HepG2 (cell line): ENCODE measurements at regions not wholly inside any gene's neighbourhood (a gene's known extent, or its start where the extent isn't known, plus 50 kb on each side); places are given as distances from the start of the nearest gene placed in this dataset.

Experiments used
- ATAC-seq: fragments of 200-7000 bp; cut with Tn5 transposase; 3 replicates; pipeline ENCODE4 v1.9.1; 2020; ENCODE audit warnings: mild to moderate bottlenecking, moderate library complexity
- BruUV-seq: library from RNA; stranded (reverse); fragments of 400-500 nt; replicated peaks from 2 replicates; lab custom pipeline; 2021; lab: Mats Ljungman, UMichigan
- CTCF ChIA-PET: fragments of 300-600 bp; formaldehyde crosslinking; extraction: SDS; loops from one replicate; lab custom pipeline; 2021; ENCODE audit warnings: low total read pairs, inconsistent platforms, low intra/inter-chr PET ratio; lab: Yijun Ruan, JAX
- POLR2A ChIA-PET: fragments of 350-600 bp; sonication (Branson Sonifier 250); formaldehyde crosslinking; loops from one replicate; lab custom pipeline; 2020; ENCODE audit warnings: antibody characterized with exemption, inconsistent platforms; lab: Yijun Ruan, JAX
- DNase-seq: peaks from one replicate; pipeline ENCODE4 v3.0.0-alpha.2; 2015; ENCODE audit warnings: low spot score
- FAIRE-seq: peaks from 3 replicates; lab custom pipeline; 2011; peaks lifted over from hg19 to GRCh38; lab: Jason Lieb, UNC
- H2AFZ ChIP-seq: one replicate; pipeline ENCODE4 v1.6.1; 2011; ENCODE audit warnings: low read length, inconsistent platforms
- H3K27ac ChIP-seq: fragments of 300-600 bp; 3 replicates; pipeline ENCODE4 v1.8.0; 2011; ENCODE audit warnings: mixed run types, mild to moderate bottlenecking, mixed read lengths, low read length, inconsistent platforms; ENCODE audit not compliant: insufficient read depth; ENCODE audit errors: extremely low read length
- H3K27me3 ChIP-seq, 2 experiments: fragments of 200-600 bp in 1 of 2; 2 replicates in 1 of 2; 3 replicates in 1 of 2; pipeline versions ENCODE4 v1.6.0 to v1.8.0; 2011; ENCODE audit warnings: low read length in 2 of 2, mild to moderate bottlenecking in 2 of 2, moderate library complexity in 2 of 2, inconsistent platforms in 1 of 2; ENCODE audit not compliant: insufficient read depth in 2 of 2, control insufficient read depth in 1 of 2
- H3K36me3 ChIP-seq, 2 experiments: fragments of 200-600 bp in 1 of 2; replicated peaks in 1 of 2; 2 replicates in 1 of 2; 3 replicates in 1 of 2; pipeline versions ENCODE4 v1.5.1 to v1.8.0; 2011; ENCODE audit warnings: low read length in 2 of 2, inconsistent platforms in 1 of 2; ENCODE audit not compliant: insufficient read depth in 2 of 2, control insufficient read depth in 1 of 2
- H3K4me1 ChIP-seq: 2 replicates; pipeline ENCODE4 v1.5.1; 2012; ENCODE audit warnings: low read length, inconsistent platforms; ENCODE audit not compliant: insufficient read depth
- H3K4me2 ChIP-seq: 2 replicates; pipeline ENCODE4 v1.6.0; 2011; ENCODE audit warnings: low read depth, low read length, inconsistent platforms
- H3K4me3 ChIP-seq, 3 experiments: fragments of 200-600 bp in 1 of 3; sonication (generic), shearing (Covaris generic) in 1 of 3; replicated peaks in 1 of 3; 2 replicates each; pipeline ENCODE4 v1.5.1; 2011 to 2016; ENCODE audit warnings: low read length in 3 of 3, inconsistent platforms in 2 of 3, low read depth in 2 of 3, mild to moderate bottlenecking in 2 of 3, control low read depth in 1 of 3, mixed read lengths in 1 of 3; ENCODE audit not compliant: insufficient read depth in 1 of 3
- H3K79me2 ChIP-seq: one replicate; pipeline ENCODE4 v1.6.1; 2011; ENCODE audit warnings: low read length, inconsistent platforms; ENCODE audit not compliant: insufficient read depth
- H3K9ac ChIP-seq: 2 replicates; pipeline ENCODE4 v1.6.0; 2011; ENCODE audit warnings: mild to moderate bottlenecking, low read depth, low read length, inconsistent platforms; ENCODE audit not compliant: insufficient read depth
- H3K9me3 ChIP-seq: 2 replicates; pipeline ENCODE4 v1.5.1; 2012; ENCODE audit warnings: mild to moderate bottlenecking, low read length
- H4K20me1 ChIP-seq: 2 replicates; pipeline ENCODE4 v1.6.0; 2011; ENCODE audit warnings: inconsistent platforms, mild to moderate bottlenecking, low read length, moderate library complexity; ENCODE audit not compliant: insufficient read depth
- FOSL1 ChIP-seq: sonication (generic); formaldehyde crosslinking; IDR thresholded peaks from 2 replicates; pipeline ENCODE4 v1.9.0; 2021; ENCODE audit warnings: missing genetic modification reagents, borderline replicate concordance
- GTF2F1 ChIP-seq: fragments of 150-350 bp; IDR thresholded peaks from 2 replicates; pipeline ENCODE4 v1.6.1; 2014; ENCODE audit warnings: low read length
- IRX3 ChIP-seq: sonication (generic); formaldehyde crosslinking; IDR thresholded peaks from 2 replicates; pipeline ENCODE4 v1.8.1; 2023; ENCODE audit warnings: mild to moderate bottlenecking, low read depth, missing genetic modification reagents, borderline replicate concordance
- PRMT3 ChIP-seq: sonication (generic); formaldehyde crosslinking; IDR thresholded peaks from 2 replicates; pipeline ENCODE4 v1.8.1; 2022; ENCODE audit warnings: low read depth, mild to moderate bottlenecking, moderate library complexity, missing genetic modification reagents, borderline replicate concordance
- RFX5 ChIP-seq: IDR thresholded peaks from 2 replicates; pipeline ENCODE4 v1.6.1; 2011; ENCODE audit warnings: low read depth, low read length, improper control_type of control experiment
- TEAD2 ChIP-seq: sonication (generic); formaldehyde crosslinking; IDR thresholded peaks from 2 replicates; pipeline ENCODE4 v1.9.0; 2021; ENCODE audit warnings: missing genetic modification reagents
- ZNF160 ChIP-seq: sonication (generic); formaldehyde crosslinking; IDR thresholded peaks from 2 replicates; pipeline ENCODE4 v1.8.0; 2022; ENCODE audit warnings: mild to moderate bottlenecking, inconsistent platforms, missing genetic modification reagents
- ZNF572 ChIP-seq: sonication (generic); formaldehyde crosslinking; IDR thresholded peaks from 2 replicates; pipeline ENCODE4 v1.5.1; 2020; ENCODE audit warnings: mild to moderate bottlenecking, missing genetic modification reagents
- ZNF605 ChIP-seq: sonication (generic); formaldehyde crosslinking; IDR thresholded peaks from 2 replicates; pipeline ENCODE4 v1.8.0; 2022; ENCODE audit warnings: mild to moderate bottlenecking, missing genetic modification reagents
- ZNF607 ChIP-seq: sonication (generic); formaldehyde crosslinking; IDR thresholded peaks from 2 replicates; pipeline ENCODE4 v1.5.1; 2020; ENCODE audit warnings: missing genetic modification reagents, mild to moderate bottlenecking, borderline replicate concordance
- ZNF619 ChIP-seq: sonication (generic); formaldehyde crosslinking; IDR thresholded peaks from 2 replicates; pipeline ENCODE4 v1.4.0; 2020; ENCODE audit warnings: mild to moderate bottlenecking, missing genetic modification reagents
- ZNF850 ChIP-seq: sonication (generic); formaldehyde crosslinking; conservative IDR thresholded peaks from 2 replicates; pipeline ENCODE4 v1.9.0; 2021; ENCODE audit warnings: mild to moderate bottlenecking, missing genetic modification reagents
- ZSCAN29 ChIP-seq: sonication (generic); formaldehyde crosslinking; conservative IDR thresholded peaks from 2 replicates; pipeline ENCODE4 v1.4.0; 2020; ENCODE audit warnings: mild to moderate bottlenecking, missing genetic modification reagents
- WGBS: methylation state at CpG from one replicate; pipeline ENCODE4 v1.1.6; 2017; ENCODE audit warnings: low lambda C conversion rate; 5-methylcytosine and 5-hydroxymethylcytosine counted together
- in situ Hi-C: cut with HindIII; loops from 2 replicates; pipeline ENCODE4 v1.10.0; 2017; ENCODE audit warnings: low pct_unique_long_range_greater_than_20kb; ENCODE audit not compliant: extremely low pct_ligation_motif_present
- intact Hi-C: fragments of 100-400 bp; cut with micrococcal nuclease; formaldehyde crosslinking; loops from one replicate; pipeline ENCODE4 v1.10.0; 2022; ENCODE audit not compliant: unreplicated experiment
- TF ChIP-seq, protein P1 (sequence below): IDR thresholded peaks from 2 replicates; pipeline ENCODE4 v1.6.1; 2016; ENCODE audit warnings: low read depth, missing genetic modification reagents, missing compliant biosample characterization

DNA sequence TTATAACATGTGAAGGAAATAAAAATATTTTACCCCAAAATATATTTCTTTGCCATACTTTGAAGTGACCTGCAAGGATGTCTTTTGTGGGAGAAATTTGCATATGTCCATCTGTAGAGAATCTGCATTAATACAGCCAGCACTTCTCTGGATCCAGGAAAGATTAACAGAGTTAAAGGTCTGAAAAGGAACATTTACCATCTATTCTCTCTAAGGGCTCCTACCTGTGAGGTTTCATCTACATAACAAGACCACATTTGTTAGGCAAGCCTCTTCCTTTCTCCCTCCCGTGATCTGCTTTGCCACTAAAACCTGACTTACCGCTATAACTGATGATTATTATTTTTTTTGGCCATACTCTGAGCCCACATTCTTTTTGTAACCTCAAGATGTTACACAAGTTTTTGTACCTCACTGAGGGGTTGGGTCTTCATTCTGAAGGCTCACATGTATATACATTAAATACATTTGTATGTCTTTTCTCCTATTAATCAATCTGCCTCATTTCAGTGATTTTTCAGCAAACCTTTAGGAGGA is 129.4 kb downstream of the AKR1D1 start:
- ChIA-PET POLR2A (no interaction called here), CTCF (no interaction called here)
- in situ Hi-C loops: no loop called here
- Histone ChIP-seq H3K79me2 (no peaks in the 10 kb centered on the region), H3K9ac (no peak overlapping the region), H3K27me3 (no peaks in the 10 kb centered on the region), H4K20me1 (no peaks in the 10 kb centered on the region), H2AFZ (no peak overlapping the region), H3K36me3 (no peaks in the 10 kb centered on the region), H3K27ac (no peak overlapping the region), H3K4me2 (no peak overlapping the region), H3K9me3 (no peaks in the 10 kb centered on the region), H3K4me1 (peaks cover 20% of the 10 kb centered on the region), H3K4me3 (no peak overlapping the region)
- no peak for TF ChIP-seq GTF2F1
- no peak for TF ChIP-seq ZNF605
- TF ChIP-seq ZNF619 (CRISPR knock-in tag): no peak
- no peak for TF ChIP-seq RFX5
- no peak for TF ChIP-seq TEAD2 (CRISPR knock-in tag)
- TF ChIP-seq PRMT3 (CRISPR knock-in tag): no peak
- no peak for TF ChIP-seq IRX3 (CRISPR knock-in tag)
- TF ChIP-seq FOSL1 (CRISPR knock-in tag): no peak
- TF ChIP-seq, protein P1, sequence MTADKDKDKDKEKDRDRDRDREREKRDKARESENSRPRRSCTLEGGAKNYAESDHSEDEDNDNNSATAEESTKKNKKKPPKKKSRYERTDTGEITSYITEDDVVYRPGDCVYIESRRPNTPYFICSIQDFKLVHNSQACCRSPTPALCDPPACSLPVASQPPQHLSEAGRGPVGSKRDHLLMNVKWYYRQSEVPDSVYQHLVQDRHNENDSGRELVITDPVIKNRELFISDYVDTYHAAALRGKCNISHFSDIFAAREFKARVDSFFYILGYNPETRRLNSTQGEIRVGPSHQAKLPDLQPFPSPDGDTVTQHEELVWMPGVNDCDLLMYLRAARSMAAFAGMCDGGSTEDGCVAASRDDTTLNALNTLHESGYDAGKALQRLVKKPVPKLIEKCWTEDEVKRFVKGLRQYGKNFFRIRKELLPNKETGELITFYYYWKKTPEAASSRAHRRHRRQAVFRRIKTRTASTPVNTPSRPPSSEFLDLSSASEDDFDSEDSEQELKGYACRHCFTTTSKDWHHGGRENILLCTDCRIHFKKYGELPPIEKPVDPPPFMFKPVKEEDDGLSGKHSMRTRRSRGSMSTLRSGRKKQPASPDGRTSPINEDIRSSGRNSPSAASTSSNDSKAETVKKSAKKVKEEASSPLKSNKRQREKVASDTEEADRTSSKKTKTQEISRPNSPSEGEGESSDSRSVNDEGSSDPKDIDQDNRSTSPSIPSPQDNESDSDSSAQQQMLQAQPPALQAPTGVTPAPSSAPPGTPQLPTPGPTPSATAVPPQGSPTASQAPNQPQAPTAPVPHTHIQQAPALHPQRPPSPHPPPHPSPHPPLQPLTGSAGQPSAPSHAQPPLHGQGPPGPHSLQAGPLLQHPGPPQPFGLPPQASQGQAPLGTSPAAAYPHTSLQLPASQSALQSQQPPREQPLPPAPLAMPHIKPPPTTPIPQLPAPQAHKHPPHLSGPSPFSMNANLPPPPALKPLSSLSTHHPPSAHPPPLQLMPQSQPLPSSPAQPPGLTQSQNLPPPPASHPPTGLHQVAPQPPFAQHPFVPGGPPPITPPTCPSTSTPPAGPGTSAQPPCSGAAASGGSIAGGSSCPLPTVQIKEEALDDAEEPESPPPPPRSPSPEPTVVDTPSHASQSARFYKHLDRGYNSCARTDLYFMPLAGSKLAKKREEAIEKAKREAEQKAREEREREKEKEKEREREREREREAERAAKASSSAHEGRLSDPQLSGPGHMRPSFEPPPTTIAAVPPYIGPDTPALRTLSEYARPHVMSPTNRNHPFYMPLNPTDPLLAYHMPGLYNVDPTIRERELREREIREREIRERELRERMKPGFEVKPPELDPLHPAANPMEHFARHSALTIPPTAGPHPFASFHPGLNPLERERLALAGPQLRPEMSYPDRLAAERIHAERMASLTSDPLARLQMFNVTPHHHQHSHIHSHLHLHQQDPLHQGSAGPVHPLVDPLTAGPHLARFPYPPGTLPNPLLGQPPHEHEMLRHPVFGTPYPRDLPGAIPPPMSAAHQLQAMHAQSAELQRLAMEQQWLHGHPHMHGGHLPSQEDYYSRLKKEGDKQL: no peak
- TF ChIP-seq ZSCAN29 (CRISPR knock-in tag): no peak
- TF ChIP-seq ZNF572: no peak
- no peak for TF ChIP-seq ZNF160 (CRISPR knock-in tag)
- no peak for TF ChIP-seq ZNF850
- no peak for TF ChIP-seq ZNF607 (CRISPR knock-in tag)
- BruUV-seq: no TSS peak
- intact Hi-C loops: no loop called here
- WGBS: 100% methylated on average over 2 of the region's 2 CpGs
- DNase-seq: no peak
- no peak for ATAC-seq
- no peak for FAIRE-seq
